Ovary (tissue), 7 donors: ENCODE measurements at regions not wholly inside any gene's neighbourhood (a gene's known extent, or its start where the extent isn't known, plus 50 kb on each side); places are given as distances from the start of the nearest gene placed in this dataset.

Source experiments
- DNase-seq, 5 donors: peaks; one replicate each; pipeline ENCODE4 v3.0.0-alpha.2; 2019 to 2020
- H3K27ac ChIP-seq, 2 donors: fragments of 200-600 bp; one replicate each; pipeline versions ENCODE4 v1.5.1 to v1.8.0; 2019 to 2022
- H3K27me3 ChIP-seq: fragments of 200-600 bp; one replicate; pipeline ENCODE4 v1.8.0; 2022
- H3K36me3 ChIP-seq: fragments of 200-600 bp; sonication (generic); one replicate; pipeline ENCODE4 v1.5.1; 2019
- H3K4me1 ChIP-seq: one replicate; pipeline ENCODE4 v1.8.1; 2013; ENCODE audit warnings: mild to moderate bottlenecking, moderate library complexity; ENCODE audit not compliant: insufficient read depth
- H3K4me3 ChIP-seq: fragments of 200-600 bp; sonication (generic); one replicate; pipeline ENCODE4 v1.5.1; 2017
- H3K9me3 ChIP-seq, 2 donors: fragments of 200-600 bp in 1 of 2; sonication (generic) in 1 of 2; one replicate each; pipeline versions ENCODE4 v1.5.1 to v1.8.1; 2013 to 2019; ENCODE audit warnings: mild to moderate bottlenecking in 1 of 2, moderate library complexity in 1 of 2
- EP300 ChIP-seq: sonication (generic); formaldehyde crosslinking; IDR thresholded peaks from one replicate; pipeline ENCODE4 v1.6.1; 2017; ENCODE audit warnings: antibody characterized with exemption
- POLR2A ChIP-seq: fragments of 450-650 bp; IDR thresholded peaks from one replicate; pipeline ENCODE4 v1.6.1; 2017; ENCODE audit warnings: antibody characterized with exemption, mild to moderate bottlenecking, moderate library complexity
- WGBS, 3 donors: extraction: QIAGEN DNeasy Blood & Tissue Kit in 1 of 3; methylation state at CpG; one replicate each; pipeline versions ENCODE4 v1.1.5 to v1.1.7; 2013 to 2017; 5-methylcytosine and 5-hydroxymethylcytosine counted together
- intact Hi-C, 4 donors: fragments of 100-400 bp; cut with DNase I; formaldehyde crosslinking; loops; one replicate each; pipeline versions ENCODE4 v1.11.0 to v1.15.1; 2022 to 2023
- TF ChIP-seq, protein P1 (sequence below), 3 donors: fragments of 450-650 bp in 2 of 3; fragments of 200-600 bp in 1 of 3; IDR thresholded peaks; one replicate each; pipeline versions ENCODE4 v1.5.1 to v1.8.0; 2016 to 2022; ENCODE audit warnings: antibody characterized with exemption in 3 of 3, mild to moderate bottlenecking in 1 of 3
- donor health status: DM: no; HTN: no; CAD: no; lungs with moderate emphysema.
- donor health status: DM: no; HTN: no; CAD: no.
- donor health status: Bipolar disorder and iron deficiency.
- donor health status: DM: no; HTN: no; CAD: no.
- donor health status: DM: yes; HTN: yes; CAD: no.

DNA sequence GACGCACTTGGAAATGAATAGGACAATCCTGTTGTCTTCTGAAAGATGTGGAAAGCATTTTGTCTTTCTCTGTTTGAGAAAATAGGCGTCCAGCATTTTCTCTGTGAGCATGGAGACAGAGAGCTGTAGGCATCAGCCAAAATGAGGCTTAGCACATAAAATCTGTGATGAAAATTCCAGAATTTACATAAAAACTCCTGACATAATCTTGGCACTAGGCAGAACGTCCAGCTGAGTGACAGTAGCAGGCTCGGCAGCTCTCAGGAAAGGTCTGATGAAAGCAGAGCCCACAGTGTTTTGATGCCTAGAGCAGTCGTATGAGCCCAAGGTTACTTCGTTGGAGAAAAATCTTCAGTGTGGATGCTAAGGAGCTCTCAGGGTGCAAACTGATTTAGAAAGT is 543.3 kb upstream of the MAP3K7 start:
- no peak overlapping the region for H3K27ac ChIP-seq
- H3K36me3 ChIP-seq, result no peaks in the 10 kb centered on the region
- intact Hi-C loops, result no loop called here
- H3K4me1 ChIP-seq, result no peaks in the 10 kb centered on the region
- no peak for DNase-seq
- no peak for TF ChIP-seq EP300
- TF ChIP-seq, protein P1, sequence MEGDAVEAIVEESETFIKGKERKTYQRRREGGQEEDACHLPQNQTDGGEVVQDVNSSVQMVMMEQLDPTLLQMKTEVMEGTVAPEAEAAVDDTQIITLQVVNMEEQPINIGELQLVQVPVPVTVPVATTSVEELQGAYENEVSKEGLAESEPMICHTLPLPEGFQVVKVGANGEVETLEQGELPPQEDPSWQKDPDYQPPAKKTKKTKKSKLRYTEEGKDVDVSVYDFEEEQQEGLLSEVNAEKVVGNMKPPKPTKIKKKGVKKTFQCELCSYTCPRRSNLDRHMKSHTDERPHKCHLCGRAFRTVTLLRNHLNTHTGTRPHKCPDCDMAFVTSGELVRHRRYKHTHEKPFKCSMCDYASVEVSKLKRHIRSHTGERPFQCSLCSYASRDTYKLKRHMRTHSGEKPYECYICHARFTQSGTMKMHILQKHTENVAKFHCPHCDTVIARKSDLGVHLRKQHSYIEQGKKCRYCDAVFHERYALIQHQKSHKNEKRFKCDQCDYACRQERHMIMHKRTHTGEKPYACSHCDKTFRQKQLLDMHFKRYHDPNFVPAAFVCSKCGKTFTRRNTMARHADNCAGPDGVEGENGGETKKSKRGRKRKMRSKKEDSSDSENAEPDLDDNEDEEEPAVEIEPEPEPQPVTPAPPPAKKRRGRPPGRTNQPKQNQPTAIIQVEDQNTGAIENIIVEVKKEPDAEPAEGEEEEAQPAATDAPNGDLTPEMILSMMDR (IDR thresholded peaks at IDR 0.05), result no peak
- TF ChIP-seq POLR2A, result no peak
- H3K4me3 ChIP-seq, result no peak overlapping the region
- 67 to 84% (median 80%) methylated on average over 6 of the region's 6 CpGs for WGBS, 3 donors
- no peaks in the 10 kb centered on the region for H3K27me3 ChIP-seq
- no peaks in the 10 kb centered on the region for H3K9me3 ChIP-seq

DNA sequence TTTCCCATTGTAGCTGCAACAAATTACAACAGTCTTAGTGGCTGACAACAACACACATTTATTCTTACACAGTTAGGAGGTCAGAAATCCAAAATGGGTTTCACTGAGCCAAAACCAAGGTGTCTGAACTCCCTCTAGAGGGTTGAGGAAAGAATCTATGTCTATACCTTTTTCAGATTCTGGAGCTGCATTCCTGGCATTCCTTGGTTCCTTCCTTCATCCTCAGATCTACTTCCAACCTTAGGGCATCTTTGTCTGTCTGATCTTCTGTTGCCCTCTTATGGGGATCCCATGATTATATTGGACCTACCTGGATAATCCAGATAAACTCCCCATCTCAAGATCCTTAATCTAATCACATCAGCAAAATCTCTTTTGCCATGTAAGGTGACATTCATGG is 540.9 kb upstream of the MAP3K7 start:
- Histone ChIP-seq H3K9me3 (no peaks in the 10 kb centered on the region), H3K4me1 (no peaks in the 10 kb centered on the region), H3K27ac (no peak overlapping the region), H3K36me3 (no peaks in the 10 kb centered on the region), H3K27me3 (no peaks in the 10 kb centered on the region), H3K4me3 (no peak overlapping the region)
- TF ChIP-seq, protein P1 (IDR thresholded peaks at IDR 0.05), result no peak
- TF ChIP-seq EP300 (no peak), POLR2A (no peak)
- DNase-seq, result no peak
- intact Hi-C loops, result no loop called here

DNA sequence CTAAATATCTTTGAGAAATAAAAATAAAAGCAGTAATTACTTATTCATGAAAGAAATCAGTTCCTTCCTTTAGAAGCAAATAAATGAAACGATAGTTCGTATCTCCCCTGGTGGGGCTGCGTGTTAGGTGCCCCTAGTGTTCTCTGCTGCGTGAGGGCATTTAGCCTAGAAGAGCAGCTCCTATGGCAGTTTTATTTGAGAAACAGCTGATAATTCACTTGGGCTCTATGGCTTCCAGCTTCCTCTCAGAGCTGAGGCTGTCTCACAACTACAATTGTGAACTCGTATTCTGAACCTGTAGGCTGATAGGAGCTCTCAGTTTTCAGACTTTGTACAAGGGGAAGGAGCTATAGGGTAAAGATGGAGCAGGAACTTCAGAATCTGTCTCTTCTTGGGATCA is 540.0 kb upstream of the MAP3K7 start:
- Histone ChIP-seq H3K27me3 (no peaks in the 10 kb centered on the region), H3K9me3 (no peaks in the 10 kb centered on the region), H3K4me1 (no peaks in the 10 kb centered on the region), H3K27ac (no peak overlapping the region), H3K4me3 (no peak overlapping the region), H3K36me3 (no peaks in the 10 kb centered on the region)
- no peak for TF ChIP-seq POLR2A
- WGBS, 3 donors, result 84 to 89% (median 86%) methylated on average over 5 of the region's 5 CpGs
- no peak for DNase-seq
- intact Hi-C loops, result no loop called here

GRCh38 chr6:91117550-91117949 is 530.7 kb upstream of the MAP3K7 start:
- DNase-seq, result no peak
- Histone ChIP-seq H3K4me1 (no peaks in the 10 kb centered on the region), H3K27me3 (no peaks in the 10 kb centered on the region), H3K9me3 (no peaks in the 10 kb centered on the region), H3K4me3 (no peak overlapping the region), H3K36me3 (no peaks in the 10 kb centered on the region), H3K27ac (no peak overlapping the region)
- intact Hi-C loops, result no loop called here
- TF ChIP-seq, protein P1 (IDR thresholded peaks at IDR 0.05), result no peak
- TF ChIP-seq POLR2A (no peak), EP300 (no peak)

GRCh38 chr6:91114123-91114708 is 527.3 kb upstream of the MAP3K7 start:
- no peak overlapping the region for H3K27ac ChIP-seq
- H3K36me3 ChIP-seq, result no peaks in the 10 kb centered on the region
- no peak for DNase-seq
- intact Hi-C loops, result no loop called here
- 87 to 97% (median 95%) methylated on average over 2 of the region's 2 CpGs for WGBS, 3 donors
- H3K9me3 ChIP-seq, result no peaks in the 10 kb centered on the region
- H3K4me1 ChIP-seq, result no peaks in the 10 kb centered on the region
- no peak overlapping the region for H3K4me3 ChIP-seq
- TF ChIP-seq POLR2A, result no peak
- TF ChIP-seq, protein P1 (IDR thresholded peaks at IDR 0.05), result no peak
- no peak for TF ChIP-seq EP300
- no peaks in the 10 kb centered on the region for H3K27me3 ChIP-seq
